OCI-LY3 (cell line): ENCODE measurements at regions not wholly inside any gene's neighbourhood (a gene's known extent, or its start where the extent isn't known, plus 50 kb on each side); places are given as distances from the start of the nearest gene placed in this dataset.

ENCODE experiments used
- CTCF ChIP-seq: fragments of 200-600, 300-600 bp; sonication (generic); IDR thresholded peaks from 2 replicates; pipeline ENCODE4 v1.5.1; 2014; ENCODE audit warnings: antibody characterized with exemption, low read length, low read depth
- EZH2phosphoT487 ChIP-seq: fragments of 200-600 bp; shearing (Covaris generic); IDR thresholded peaks from 2 replicates; pipeline ENCODE4 v1.6.1; 2018; ENCODE audit warnings: antibody characterized with exemption, mixed run types, low read depth

- TF ChIP-seq CTCF (no peak), EZH2phosphoT487 (no peak)
Measured at GRCh38 chr19:27925202-27925601, 1287.7 kb downstream of the UQCRFS1 start.
